HepG2 (cell line): ENCODE measurements at regions not wholly inside any gene's neighbourhood (a gene's known extent, or its start where the extent isn't known, plus 50 kb on each side); places are given as distances from the start of the nearest gene placed in this dataset.

ENCODE experiments used
- ATAC-seq: fragments of 200-7000 bp; cut with Tn5 transposase; 3 replicates; pipeline ENCODE4 v1.9.1; 2020; ENCODE audit warnings: mild to moderate bottlenecking, moderate library complexity
- BruUV-seq: library from RNA; stranded (reverse); fragments of 400-500 nt; replicated peaks from 2 replicates; lab custom pipeline; 2021; lab: Mats Ljungman, UMichigan
- CTCF ChIA-PET: fragments of 300-600 bp; formaldehyde crosslinking; extraction: SDS; loops from one replicate; lab custom pipeline; 2021; ENCODE audit warnings: low total read pairs, inconsistent platforms, low intra/inter-chr PET ratio; lab: Yijun Ruan, JAX
- POLR2A ChIA-PET: fragments of 350-600 bp; sonication (Branson Sonifier 250); formaldehyde crosslinking; loops from one replicate; lab custom pipeline; 2020; ENCODE audit warnings: antibody characterized with exemption, inconsistent platforms; lab: Yijun Ruan, JAX
- DNase-seq: peaks from one replicate; pipeline ENCODE4 v3.0.0-alpha.2; 2015; ENCODE audit warnings: low spot score
- FAIRE-seq: peaks from 3 replicates; lab custom pipeline; 2011; peaks lifted over from hg19 to GRCh38; lab: Jason Lieb, UNC
- H2AFZ ChIP-seq: one replicate; pipeline ENCODE4 v1.6.1; 2011; ENCODE audit warnings: low read length, inconsistent platforms
- H3K27ac ChIP-seq: fragments of 300-600 bp; 3 replicates; pipeline ENCODE4 v1.8.0; 2011; ENCODE audit warnings: mixed run types, mild to moderate bottlenecking, mixed read lengths, low read length, inconsistent platforms; ENCODE audit not compliant: insufficient read depth; ENCODE audit errors: extremely low read length
- H3K27me3 ChIP-seq, 2 experiments: fragments of 200-600 bp in 1 of 2; 2 replicates in 1 of 2; 3 replicates in 1 of 2; pipeline versions ENCODE4 v1.6.0 to v1.8.0; 2011; ENCODE audit warnings: low read length in 2 of 2, mild to moderate bottlenecking in 2 of 2, moderate library complexity in 2 of 2, inconsistent platforms in 1 of 2; ENCODE audit not compliant: insufficient read depth in 2 of 2, control insufficient read depth in 1 of 2
- H3K36me3 ChIP-seq, 2 experiments: fragments of 200-600 bp in 1 of 2; replicated peaks in 1 of 2; 2 replicates in 1 of 2; 3 replicates in 1 of 2; pipeline versions ENCODE4 v1.5.1 to v1.8.0; 2011; ENCODE audit warnings: low read length in 2 of 2, inconsistent platforms in 1 of 2; ENCODE audit not compliant: insufficient read depth in 2 of 2, control insufficient read depth in 1 of 2
- H3K4me1 ChIP-seq: 2 replicates; pipeline ENCODE4 v1.5.1; 2012; ENCODE audit warnings: low read length, inconsistent platforms; ENCODE audit not compliant: insufficient read depth
- H3K4me2 ChIP-seq: 2 replicates; pipeline ENCODE4 v1.6.0; 2011; ENCODE audit warnings: low read depth, low read length, inconsistent platforms
- H3K4me3 ChIP-seq, 3 experiments: fragments of 200-600 bp in 1 of 3; sonication (generic), shearing (Covaris generic) in 1 of 3; replicated peaks in 1 of 3; 2 replicates each; pipeline ENCODE4 v1.5.1; 2011 to 2016; ENCODE audit warnings: low read length in 3 of 3, inconsistent platforms in 2 of 3, low read depth in 2 of 3, mild to moderate bottlenecking in 2 of 3, control low read depth in 1 of 3, mixed read lengths in 1 of 3; ENCODE audit not compliant: insufficient read depth in 1 of 3
- H3K79me2 ChIP-seq: one replicate; pipeline ENCODE4 v1.6.1; 2011; ENCODE audit warnings: low read length, inconsistent platforms; ENCODE audit not compliant: insufficient read depth
- H3K9ac ChIP-seq: 2 replicates; pipeline ENCODE4 v1.6.0; 2011; ENCODE audit warnings: mild to moderate bottlenecking, low read depth, low read length, inconsistent platforms; ENCODE audit not compliant: insufficient read depth
- H3K9me3 ChIP-seq: 2 replicates; pipeline ENCODE4 v1.5.1; 2012; ENCODE audit warnings: mild to moderate bottlenecking, low read length
- H4K20me1 ChIP-seq: 2 replicates; pipeline ENCODE4 v1.6.0; 2011; ENCODE audit warnings: inconsistent platforms, mild to moderate bottlenecking, low read length, moderate library complexity; ENCODE audit not compliant: insufficient read depth
- CTCF ChIP-seq: sonication (generic); formaldehyde crosslinking; IDR thresholded peaks from 2 replicates; pipeline ENCODE4 v1.5.0; 2020; ENCODE audit warnings: mild to moderate bottlenecking, missing genetic modification reagents, moderate library complexity
- EZH2 ChIP-seq: conservative IDR thresholded peaks from 2 replicates; pipeline ENCODE4 v1.6.1; 2012; ENCODE audit warnings: mild to moderate bottlenecking, low read depth, low read length, moderate library complexity
- NR2F6 ChIP-seq, 2 experiments: IDR thresholded peaks; 2 replicates each; pipeline ENCODE4 v1.6.1; 2016; ENCODE audit warnings: antibody characterized with exemption in 1 of 2, mild to moderate bottlenecking in 1 of 2
- PHB2 ChIP-seq: fragments of 450-650 bp; IDR thresholded peaks from 2 replicates; pipeline ENCODE4 v1.6.1; 2018; ENCODE audit not compliant: partially characterized antibody
- POGK ChIP-seq: sonication (generic); formaldehyde crosslinking; conservative IDR thresholded peaks from 2 replicates; pipeline ENCODE4 v1.8.0; 2022; ENCODE audit warnings: mild to moderate bottlenecking, moderate library complexity, missing genetic modification reagents
- RBAK ChIP-seq: sonication (generic); formaldehyde crosslinking; IDR thresholded peaks from 2 replicates; pipeline ENCODE4 v1.5.1; 2020; ENCODE audit warnings: mild to moderate bottlenecking, missing genetic modification reagents
- WGBS: methylation state at CpG from one replicate; pipeline ENCODE4 v1.1.6; 2017; ENCODE audit warnings: low lambda C conversion rate; 5-methylcytosine and 5-hydroxymethylcytosine counted together
- in situ Hi-C: cut with HindIII; loops from 2 replicates; pipeline ENCODE4 v1.10.0; 2017; ENCODE audit warnings: low pct_unique_long_range_greater_than_20kb; ENCODE audit not compliant: extremely low pct_ligation_motif_present
- intact Hi-C: fragments of 100-400 bp; cut with micrococcal nuclease; formaldehyde crosslinking; loops from one replicate; pipeline ENCODE4 v1.10.0; 2022; ENCODE audit not compliant: unreplicated experiment
- TF ChIP-seq, protein P1 (sequence below): sonication (generic); formaldehyde crosslinking; IDR thresholded peaks from 2 replicates; pipeline ENCODE4 v1.5.1; 2020; ENCODE audit warnings: mild to moderate bottlenecking, missing genetic modification reagents

- Histone ChIP-seq H2AFZ (no peak overlapping the region), H3K9ac (no peak overlapping the region), H3K36me3 (no peaks in the 10 kb centered on the region), H3K4me2 (no peak overlapping the region), H3K27me3 (no peaks in the 10 kb centered on the region), H4K20me1 (no peaks in the 10 kb centered on the region), H3K4me3 (no peak overlapping the region), H3K4me1 (no peaks in the 10 kb centered on the region), H3K9me3 (no peaks in the 10 kb centered on the region), H3K79me2 (no peaks in the 10 kb centered on the region), H3K27ac (no peak overlapping the region)
- POLR2A ChIA-PET = no interaction called here
- no TSS peak for BruUV-seq
- 54% methylated on average over 17 of the region's 18 CpGs for WGBS
- in situ Hi-C loops = no loop called here
- intact Hi-C loops = no loop called here
- no peak for FAIRE-seq
- TF ChIP-seq RBAK (CRISPR knock-in tag) = no peak
- TF ChIP-seq POGK = no peak
- no peak for TF ChIP-seq CTCF
- no peak for TF ChIP-seq PHB2
- TF ChIP-seq NR2F6 (IDR thresholded peaks at IDR 0.05) = no peak
- TF ChIP-seq NR2F6 (CRISPR knock-in tag; IDR thresholded peaks at IDR 0.05) = no peak
- TF ChIP-seq EZH2 = no peak
- TF ChIP-seq, protein P1, sequence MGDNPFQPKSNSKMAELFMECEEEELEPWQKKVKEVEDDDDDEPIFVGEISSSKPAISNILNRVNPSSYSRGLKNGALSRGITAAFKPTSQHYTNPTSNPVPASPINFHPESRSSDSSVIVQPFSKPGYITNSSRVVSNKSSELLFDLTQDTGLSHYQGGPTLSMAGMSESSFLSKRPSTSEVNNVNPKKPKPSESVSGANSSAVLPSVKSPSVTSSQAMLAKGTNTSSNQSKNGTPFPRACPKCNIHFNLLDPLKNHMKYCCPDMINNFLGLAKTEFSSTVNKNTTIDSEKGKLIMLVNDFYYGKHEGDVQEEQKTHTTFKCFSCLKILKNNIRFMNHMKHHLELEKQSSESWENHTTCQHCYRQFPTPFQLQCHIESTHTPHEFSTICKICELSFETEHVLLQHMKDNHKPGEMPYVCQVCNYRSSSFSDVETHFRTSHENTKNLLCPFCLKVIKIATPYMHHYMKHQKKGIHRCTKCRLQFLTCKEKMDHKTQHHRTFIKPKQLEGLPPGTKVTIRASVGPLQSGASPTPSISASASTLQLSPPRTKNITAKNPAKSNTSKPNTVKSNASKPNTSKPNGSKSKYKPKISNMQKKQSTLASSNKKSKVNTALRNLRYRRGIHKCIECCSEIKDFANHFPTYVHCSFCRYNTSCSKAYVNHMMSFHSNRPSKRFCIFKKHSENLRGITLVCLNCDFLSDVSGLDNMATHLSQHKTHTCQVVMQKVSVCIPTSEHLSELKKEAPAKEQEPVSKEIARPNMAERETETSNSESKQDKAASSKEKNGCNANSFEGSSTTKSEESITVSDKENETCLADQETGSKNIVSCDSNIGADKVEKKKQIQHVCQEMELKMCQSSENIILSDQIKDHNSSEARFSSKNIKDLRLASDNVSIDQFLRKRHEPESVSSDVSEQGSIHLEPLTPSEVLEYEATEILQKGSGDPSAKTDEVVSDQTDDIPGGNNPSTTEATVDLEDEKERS (CRISPR knock-in tag) = no peak
- ATAC-seq = no peak
- CTCF ChIA-PET = no interaction called here
- DNase-seq = no peak
Measured at GRCh38 chr7:118689403-118689802, 464.9 kb downstream of the ANKRD7 start.
